ENCODE measurements at regions not wholly inside any gene's neighbourhood (a gene's known extent, or its start where the extent isn't known, plus 50 kb on each side); places are given as distances from the start of the nearest gene placed in this dataset.

DNA sequence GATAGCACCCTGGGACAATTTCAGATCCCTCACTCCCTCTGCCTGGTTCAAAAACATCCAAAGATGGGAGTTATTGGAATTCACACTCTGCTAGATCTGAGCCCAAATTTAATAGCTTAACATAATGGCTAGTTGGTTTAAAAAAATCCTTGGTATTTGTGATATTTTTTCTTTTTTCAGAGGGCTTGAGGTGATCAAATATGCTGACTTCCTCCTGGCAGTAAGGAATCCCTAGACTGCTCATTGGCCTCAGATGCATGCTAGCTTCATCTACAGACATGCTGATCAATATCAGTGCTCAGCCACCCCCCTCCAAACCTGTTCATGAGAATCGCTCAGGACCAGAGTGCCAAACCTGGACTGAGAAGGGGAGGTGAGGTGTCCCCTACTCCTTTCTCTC is 74.7 kb upstream of the PLPP4 start:
- TF ChIP-seq, protein P1, sequence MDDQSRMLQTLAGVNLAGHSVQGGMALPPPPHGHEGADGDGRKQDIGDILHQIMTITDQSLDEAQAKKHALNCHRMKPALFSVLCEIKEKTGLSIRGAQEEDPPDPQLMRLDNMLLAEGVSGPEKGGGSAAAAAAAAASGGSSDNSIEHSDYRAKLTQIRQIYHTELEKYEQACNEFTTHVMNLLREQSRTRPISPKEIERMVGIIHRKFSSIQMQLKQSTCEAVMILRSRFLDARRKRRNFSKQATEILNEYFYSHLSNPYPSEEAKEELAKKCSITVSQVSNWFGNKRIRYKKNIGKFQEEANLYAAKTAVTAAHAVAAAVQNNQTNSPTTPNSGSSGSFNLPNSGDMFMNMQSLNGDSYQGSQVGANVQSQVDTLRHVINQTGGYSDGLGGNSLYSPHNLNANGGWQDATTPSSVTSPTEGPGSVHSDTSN (IDR thresholded peaks at IDR 0.05), result no peak
- TF ChIP-seq, protein P2, sequence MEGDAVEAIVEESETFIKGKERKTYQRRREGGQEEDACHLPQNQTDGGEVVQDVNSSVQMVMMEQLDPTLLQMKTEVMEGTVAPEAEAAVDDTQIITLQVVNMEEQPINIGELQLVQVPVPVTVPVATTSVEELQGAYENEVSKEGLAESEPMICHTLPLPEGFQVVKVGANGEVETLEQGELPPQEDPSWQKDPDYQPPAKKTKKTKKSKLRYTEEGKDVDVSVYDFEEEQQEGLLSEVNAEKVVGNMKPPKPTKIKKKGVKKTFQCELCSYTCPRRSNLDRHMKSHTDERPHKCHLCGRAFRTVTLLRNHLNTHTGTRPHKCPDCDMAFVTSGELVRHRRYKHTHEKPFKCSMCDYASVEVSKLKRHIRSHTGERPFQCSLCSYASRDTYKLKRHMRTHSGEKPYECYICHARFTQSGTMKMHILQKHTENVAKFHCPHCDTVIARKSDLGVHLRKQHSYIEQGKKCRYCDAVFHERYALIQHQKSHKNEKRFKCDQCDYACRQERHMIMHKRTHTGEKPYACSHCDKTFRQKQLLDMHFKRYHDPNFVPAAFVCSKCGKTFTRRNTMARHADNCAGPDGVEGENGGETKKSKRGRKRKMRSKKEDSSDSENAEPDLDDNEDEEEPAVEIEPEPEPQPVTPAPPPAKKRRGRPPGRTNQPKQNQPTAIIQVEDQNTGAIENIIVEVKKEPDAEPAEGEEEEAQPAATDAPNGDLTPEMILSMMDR (IDR thresholded peaks at IDR 0.05), result no peak
- TF ChIP-seq RXRA (IDR thresholded peaks at IDR 0.05; ENCODE audit: borderline replicate concordance, low read depth), result no peak
